Gastrocnemius medialis (tissue), 4 donors: ENCODE measurements at regions not wholly inside any gene's neighbourhood (a gene's known extent, or its start where the extent isn't known, plus 50 kb on each side); places are given as distances from the start of the nearest gene placed in this dataset.

ENCODE experiments used
- ATAC-seq, 2 donors: fragments of 150-250 bp; one replicate each; pipeline ENCODE4 v1.9.1; 2016
- DNase-seq, 2 donors: peaks; one replicate each; pipeline ENCODE4 v3.0.0-alpha.2; 2019
- H3K27ac ChIP-seq, 4 donors: fragments of 200-600 bp; sonication (generic); 1 replicate in 1 of 4; 2 replicates in 3 of 4; pipeline ENCODE4 v1.5.1; 2016 to 2018; ENCODE audit warnings: mild to moderate bottlenecking in 2 of 4, moderate library complexity in 1 of 4
- H3K27me3 ChIP-seq, 3 donors: fragments of 200-600 bp; sonication (generic) in 2 of 3; 1 replicate in 1 of 3; 2 replicates in 2 of 3; pipeline versions ENCODE4 v1.5.1 to v1.6.0; 2016 to 2019; ENCODE audit warnings: mild to moderate bottlenecking in 1 of 3, moderate library complexity in 1 of 3
- H3K36me3 ChIP-seq, 2 donors: fragments of 200-600 bp; sonication (generic) in 1 of 2; one replicate each; pipeline ENCODE4 v1.5.1; 2017 to 2018
- H3K4me1 ChIP-seq, 2 donors: fragments of 200-600 bp; sonication (generic) in 1 of 2; one replicate each; pipeline ENCODE4 v1.5.1; 2016 to 2017; ENCODE audit warnings: mild to moderate bottlenecking in 2 of 2
- H3K4me3 ChIP-seq, 4 donors: fragments of 200-600 bp; sonication (generic) in 3 of 4; 1 replicate in 1 of 4; 2 replicates in 3 of 4; pipeline ENCODE4 v1.5.1; 2016 to 2019; ENCODE audit warnings: mild to moderate bottlenecking in 2 of 4
- H3K9me3 ChIP-seq, 3 donors: fragments of 200-600 bp; sonication (generic) in 2 of 3; 1 replicate in 1 of 3; 2 replicates in 2 of 3; pipeline ENCODE4 v1.5.1; 2016 to 2019
- POLR2A ChIP-seq, 2 donors: fragments of 450-650 bp; IDR thresholded peaks; one replicate each; pipeline ENCODE4 v1.6.1; 2017; ENCODE audit warnings: antibody characterized with exemption in 2 of 2, mild to moderate bottlenecking in 2 of 2, moderate library complexity in 2 of 2
- in situ Hi-C, 4 donors: fragments of 200-750 bp; cut with MboI; loops; one replicate each; pipeline versions ENCODE4 v1.15.0 to v1.8.0; 2017; ENCODE audit warnings: low sequenced_read_pairs in 4 of 4
- intact Hi-C: fragments of 100-400 bp; cut with DNase I; formaldehyde crosslinking; loops from one replicate; pipeline ENCODE4 v1.15.1; 2023; ENCODE audit warnings: low total_unique reads
- TF ChIP-seq, protein P1 (sequence below), 5 experiments: fragments of 450-650 bp in 3 of 5; fragments of 200-600 bp in 2 of 5; sonication (generic) in 2 of 5; IDR thresholded peaks in 4 of 5; conservative IDR thresholded peaks in 1 of 5; 1 replicate in 4 of 5; 2 replicates in 1 of 5; pipeline ENCODE4 v1.5.1; 2016 to 2019; ENCODE audit warnings: antibody characterized with exemption in 5 of 5, mild to moderate bottlenecking in 3 of 5, moderate library complexity in 3 of 5

- TF ChIP-seq POLR2A (IDR thresholded peaks at IDR 0.05) = no peak
- TF ChIP-seq, protein P1, sequence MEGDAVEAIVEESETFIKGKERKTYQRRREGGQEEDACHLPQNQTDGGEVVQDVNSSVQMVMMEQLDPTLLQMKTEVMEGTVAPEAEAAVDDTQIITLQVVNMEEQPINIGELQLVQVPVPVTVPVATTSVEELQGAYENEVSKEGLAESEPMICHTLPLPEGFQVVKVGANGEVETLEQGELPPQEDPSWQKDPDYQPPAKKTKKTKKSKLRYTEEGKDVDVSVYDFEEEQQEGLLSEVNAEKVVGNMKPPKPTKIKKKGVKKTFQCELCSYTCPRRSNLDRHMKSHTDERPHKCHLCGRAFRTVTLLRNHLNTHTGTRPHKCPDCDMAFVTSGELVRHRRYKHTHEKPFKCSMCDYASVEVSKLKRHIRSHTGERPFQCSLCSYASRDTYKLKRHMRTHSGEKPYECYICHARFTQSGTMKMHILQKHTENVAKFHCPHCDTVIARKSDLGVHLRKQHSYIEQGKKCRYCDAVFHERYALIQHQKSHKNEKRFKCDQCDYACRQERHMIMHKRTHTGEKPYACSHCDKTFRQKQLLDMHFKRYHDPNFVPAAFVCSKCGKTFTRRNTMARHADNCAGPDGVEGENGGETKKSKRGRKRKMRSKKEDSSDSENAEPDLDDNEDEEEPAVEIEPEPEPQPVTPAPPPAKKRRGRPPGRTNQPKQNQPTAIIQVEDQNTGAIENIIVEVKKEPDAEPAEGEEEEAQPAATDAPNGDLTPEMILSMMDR (IDR thresholded peaks at IDR 0.05 in 4 of 5, conservative IDR thresholded peaks at IDR 0.05 in 1 of 5) = no peak
- no peak overlapping the region for H3K27ac ChIP-seq
- intact Hi-C loops = no loop called here
- H3K9me3 ChIP-seq = no peaks in the 10 kb centered on the region
- H3K4me3 ChIP-seq = no peak overlapping the region
- no peak for DNase-seq
- H3K4me1 ChIP-seq = no peaks in the 10 kb centered on the region
- no peak for ATAC-seq
- H3K27me3 ChIP-seq = no peaks in the 10 kb centered on the region
- in situ Hi-C loops = no loop called here
- no peaks in the 10 kb centered on the region for H3K36me3 ChIP-seq
Observed at GRCh38 chr7:13198727-13199126, 511.3 kb downstream of the ARL4A start.

DNA sequence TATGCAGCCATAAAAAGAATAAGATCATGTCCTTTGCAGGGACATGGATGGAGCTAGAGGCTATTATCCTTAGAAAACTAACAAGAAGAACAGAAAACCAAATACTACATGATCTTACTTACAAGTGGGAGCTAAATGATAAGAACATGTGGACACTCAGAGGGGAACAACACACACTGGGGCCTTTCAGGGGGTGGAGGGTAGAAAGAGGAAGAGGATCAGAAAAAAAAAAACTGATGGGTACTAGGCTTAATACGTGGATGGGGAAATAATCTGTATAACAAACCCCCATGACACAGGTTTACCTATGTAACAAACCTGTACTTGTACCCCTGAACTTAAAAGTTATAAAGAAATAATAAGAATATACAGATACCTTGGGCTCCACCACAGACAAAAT lies 514.2 kb downstream of the ARL4A start:
- no peak overlapping the region for H3K27ac ChIP-seq
- no peaks in the 10 kb centered on the region for H3K9me3 ChIP-seq
- intact Hi-C loops = no loop called here
- no peak overlapping the region for H3K4me3 ChIP-seq
- no peaks in the 10 kb centered on the region for H3K36me3 ChIP-seq
- TF ChIP-seq, protein P1 (IDR thresholded peaks at IDR 0.05 in 4 of 5, conservative IDR thresholded peaks at IDR 0.05 in 1 of 5) = no peak
- no peak for TF ChIP-seq POLR2A (IDR thresholded peaks at IDR 0.05)
- DNase-seq = no peak
- in situ Hi-C loops = no loop called here
- ATAC-seq = no peak
- no peaks in the 10 kb centered on the region for H3K4me1 ChIP-seq
- no peaks in the 10 kb centered on the region for H3K27me3 ChIP-seq

DNA sequence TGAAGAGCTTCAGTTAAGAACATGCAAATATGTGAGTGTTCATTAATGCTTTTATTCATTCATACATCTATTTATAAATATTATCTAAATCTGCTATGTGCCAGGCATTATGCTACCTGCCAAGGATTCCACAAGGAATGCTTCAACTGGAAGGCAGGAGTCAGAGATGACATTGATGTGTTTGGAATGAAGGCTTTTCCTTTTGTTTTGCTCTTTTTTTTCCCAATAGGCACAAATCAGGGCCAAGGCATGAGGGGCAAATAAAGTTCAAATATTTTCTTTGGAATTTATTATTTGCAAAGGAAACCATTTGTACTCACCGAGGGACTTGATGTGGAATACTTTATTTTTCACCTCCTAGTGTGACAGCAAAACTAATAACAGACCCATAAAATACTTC lies 530.3 kb downstream of the ARL4A start:
- intact Hi-C loops (no loop called here), in situ Hi-C loops (no loop called here)
- Histone ChIP-seq H3K4me3 (no peak overlapping the region), H3K36me3 (no peaks in the 10 kb centered on the region), H3K27ac (no peak overlapping the region), H3K4me1 (no peaks in the 10 kb centered on the region), H3K9me3 (no peaks in the 10 kb centered on the region), H3K27me3 (no peaks in the 10 kb centered on the region)
- TF ChIP-seq, protein P1 (IDR thresholded peaks at IDR 0.05 in 4 of 5, conservative IDR thresholded peaks at IDR 0.05 in 1 of 5) = no peak
- TF ChIP-seq POLR2A (IDR thresholded peaks at IDR 0.05) = no peak
- ATAC-seq (no peak), DNase-seq (no peak)

GRCh38 chr7:13225068-13225467 lies 537.6 kb downstream of the ARL4A start:
- Histone ChIP-seq H3K9me3 (no peaks in the 10 kb centered on the region), H3K4me1 (no peaks in the 10 kb centered on the region), H3K27me3 (no peaks in the 10 kb centered on the region), H3K4me3 (no peak overlapping the region), H3K36me3 (no peaks in the 10 kb centered on the region), H3K27ac (no peak overlapping the region)
- DNase-seq (no peak), ATAC-seq (no peak)
- intact Hi-C loops (no loop called here), in situ Hi-C loops (no loop called here)
- TF ChIP-seq POLR2A (IDR thresholded peaks at IDR 0.05) = no peak
- TF ChIP-seq, protein P1 (IDR thresholded peaks at IDR 0.05 in 4 of 5, conservative IDR thresholded peaks at IDR 0.05 in 1 of 5) = no peak

- no peak for ATAC-seq
- no peak for DNase-seq
- Histone ChIP-seq H3K27me3 (no peaks in the 10 kb centered on the region), H3K36me3 (no peaks in the 10 kb centered on the region), H3K27ac (no peak overlapping the region), H3K4me1 (no peaks in the 10 kb centered on the region), H3K9me3 (no peaks in the 10 kb centered on the region), H3K4me3 (no peak overlapping the region)
- in situ Hi-C loops (no loop called here), intact Hi-C loops (no loop called here)
- TF ChIP-seq, protein P1 (IDR thresholded peaks at IDR 0.05 in 4 of 5, conservative IDR thresholded peaks at IDR 0.05 in 1 of 5) = no peak
- TF ChIP-seq POLR2A (IDR thresholded peaks at IDR 0.05) = no peak
Observed at GRCh38 chr7:13226385-13226784, 539.0 kb downstream of the ARL4A start.
